ENCODE measurements at regions not wholly inside any gene's neighbourhood (a gene's known extent, or its start where the extent isn't known, plus 50 kb on each side); places are given as distances from the start of the nearest gene placed in this dataset.
A peak's percentile ranks its signal among the peaks of the same experiment; 100 is the strongest.

DNA sequence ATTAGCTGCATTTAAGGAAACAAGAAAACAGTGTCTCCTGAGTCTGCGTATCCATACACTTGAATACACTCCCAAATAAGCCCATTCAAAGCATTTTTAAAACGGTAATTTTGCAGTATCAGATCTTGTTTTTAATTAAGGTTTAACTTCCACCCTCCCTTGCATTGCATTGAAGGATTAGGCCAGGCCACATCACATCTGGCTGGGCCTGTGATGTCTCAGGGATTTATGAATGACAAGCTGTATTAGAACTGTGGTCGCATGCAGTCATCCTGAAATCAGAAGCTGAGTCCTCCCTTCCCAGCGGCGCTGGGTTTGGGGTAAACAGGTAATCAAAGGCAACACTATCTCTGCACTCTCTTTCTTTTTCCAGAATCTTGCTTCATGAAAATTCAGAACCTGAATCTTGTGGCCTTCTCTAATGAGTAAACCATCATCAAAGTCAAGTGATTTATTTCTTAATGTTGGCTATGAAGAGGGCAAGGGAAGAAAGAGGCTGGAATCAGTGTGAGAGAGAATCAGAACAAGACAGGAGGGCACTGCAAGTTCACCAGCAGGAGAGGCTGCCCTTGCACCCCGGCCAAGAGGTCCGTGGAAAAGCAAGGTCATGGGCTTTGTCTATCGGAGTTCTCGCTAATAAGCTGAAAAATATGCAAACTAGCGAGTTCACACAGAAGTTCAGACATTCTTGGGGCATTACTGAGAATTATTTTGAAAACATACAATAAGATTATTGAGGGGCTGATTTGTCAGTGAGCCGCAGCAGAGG lies 80.0 kb upstream of the ZSWIM6 start:
- ATAC-seq (replicated peaks in 6 of 8) = no peak
- H3K27ac ChIP-seq = no peak overlapping the region
- H3K4me1 ChIP-seq (replicated peaks in 1 of 2) = no peaks in the 10 kb centered on the region
- in situ Hi-C loops (cut with MboI; ENCODE audit: low pct_unique_long_range_greater_than_20kb in 2 of 9, low sequenced_read_pairs in 9 of 9, unreplicated experiment in 9 of 9) = no loop called here
- no peak overlapping the region for H3K4me3 ChIP-seq
- WGBS, 10 experiments = 21 to 93% (median 77%) methylated on average over 2 to 9 of the region's 11 CpGs

DNA sequence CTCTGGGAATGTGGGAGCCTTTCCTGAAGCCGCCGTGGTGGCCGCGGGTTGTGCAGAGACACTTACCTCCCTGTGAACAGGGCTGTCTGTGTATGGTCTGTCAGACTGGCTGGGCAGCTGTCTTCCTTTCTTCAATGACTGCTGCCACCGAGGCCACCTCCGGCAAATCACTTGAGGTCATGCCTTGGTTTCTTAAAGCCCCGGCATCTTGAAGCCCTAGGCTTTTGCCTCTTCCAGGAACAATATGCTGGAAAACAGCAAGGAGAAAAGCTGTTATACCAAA lies 79.5 kb upstream of the ZSWIM6 start:
- no peak overlapping the region for H3K27ac ChIP-seq
- no peak overlapping the region for H3K4me3 ChIP-seq
- in situ Hi-C loops (cut with MboI; ENCODE audit: low pct_unique_long_range_greater_than_20kb in 2 of 9, low sequenced_read_pairs in 9 of 9, unreplicated experiment in 9 of 9) = no loop called here
- no peaks in the 10 kb centered on the region for H3K4me1 ChIP-seq (replicated peaks in 1 of 2)
- 0 to 100% (median 94%) methylated on average over 1 to 5 of the region's 7 CpGs; no CpG with 5 or more reads in 4 of the 10 experiments for WGBS, 10 experiments
- ATAC-seq (replicated peaks in 6 of 8) = no peak

GRCh38 chr5:61253547-61253946 lies 78.5 kb upstream of the ZSWIM6 start:
- Histone ChIP-seq H3K27ac (no peak overlapping the region), H3K4me3 (no peak overlapping the region), H3K4me1 (replicated peaks in 1 of 2) (no peaks in the 10 kb centered on the region)
- ATAC-seq (replicated peaks in 6 of 8) = no peak
- whole genome bisulfite sequencing, 10 experiments = 48 to 100% (median 94%) methylated on average over 1 to 3 of the region's 3 CpGs; no CpG with 5 or more reads in 6 of the 10 experiments
- in situ Hi-C loops (cut with MboI; ENCODE audit: low pct_unique_long_range_greater_than_20kb in 2 of 9, low sequenced_read_pairs in 9 of 9, unreplicated experiment in 9 of 9) = no loop called here

- H3K4me1 ChIP-seq (replicated peaks in 1 of 2) = no peaks in the 10 kb centered on the region
- H3K4me3 ChIP-seq = no peak overlapping the region
- H3K27ac ChIP-seq = no peak overlapping the region
- in situ Hi-C loops (cut with MboI; ENCODE audit: low pct_unique_long_range_greater_than_20kb in 2 of 9, low sequenced_read_pairs in 9 of 9, unreplicated experiment in 9 of 9) = no loop called here
- ATAC-seq (replicated peaks in 6 of 8) = no peak
- 83 to 100% (median 100%) methylated on average over 1 to 3 of the region's 3 CpGs; no CpG with 5 or more reads in 2 of the 10 experiments for WGBS, 10 experiments
Measured at GRCh38 chr5:61254969-61255555, 77.0 kb upstream of the ZSWIM6 start.

DNA sequence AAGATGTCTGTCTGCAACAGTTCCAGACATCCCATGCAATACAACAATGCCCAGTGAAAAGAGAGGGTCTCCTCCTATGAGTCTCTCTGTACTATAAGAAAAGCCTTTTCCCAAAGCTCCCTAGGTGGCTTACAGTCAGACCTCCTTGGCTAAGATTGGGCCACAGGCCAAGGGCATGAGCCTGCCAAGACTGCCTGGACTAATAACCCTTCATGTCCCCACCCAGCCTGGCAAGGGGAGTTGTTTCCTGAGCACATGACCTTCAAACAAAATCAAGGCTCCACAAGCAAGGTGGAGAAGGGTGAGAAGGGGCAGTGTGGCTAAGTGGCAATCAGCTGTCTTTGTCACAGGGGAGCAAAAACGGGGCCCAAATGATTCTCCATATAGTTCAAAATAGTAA lies 75.6 kb upstream of the ZSWIM6 start:
- ATAC-seq (replicated peaks in 6 of 8) = peak in 1 of 8 experiments; percentile 16

GRCh38 chr5:61257421-61257820 lies 74.6 kb upstream of the ZSWIM6 start:
- Histone ChIP-seq H3K4me3 (no peak overlapping the region), H3K4me1 (replicated peaks in 1 of 2) (peaks cover 0 to 5% of the 10 kb centered on the region in 2 donors), H3K27ac (no peak overlapping the region)
- no peak for ATAC-seq (replicated peaks in 6 of 8)
- in situ Hi-C loops (cut with MboI; ENCODE audit: low pct_unique_long_range_greater_than_20kb in 2 of 9, low sequenced_read_pairs in 9 of 9, unreplicated experiment in 9 of 9) = no loop called here
- WGBS, 10 experiments = 30 to 100% (median 76%) methylated on average over 1 to 2 of the region's 3 CpGs; no CpG with 5 or more reads in 2 of the 10 experiments

More for the DNA sequence above, 75.6 kb upstream of the ZSWIM6 start:
- Histone ChIP-seq H3K27ac (no peak overlapping the region), H3K4me3 (no peak overlapping the region), H3K4me1 (replicated peaks in 1 of 2) (no peaks in the 10 kb centered on the region)
- in situ Hi-C loops (cut with MboI; ENCODE audit: low pct_unique_long_range_greater_than_20kb in 2 of 9, low sequenced_read_pairs in 9 of 9, unreplicated experiment in 9 of 9) = no loop called here
- WGBS, 10 experiments = 33 to 57% (median 43%) methylated on average over 1 of the region's 1 CpG; no CpG with 5 or more reads in 7 of the 10 experiments

DNA sequence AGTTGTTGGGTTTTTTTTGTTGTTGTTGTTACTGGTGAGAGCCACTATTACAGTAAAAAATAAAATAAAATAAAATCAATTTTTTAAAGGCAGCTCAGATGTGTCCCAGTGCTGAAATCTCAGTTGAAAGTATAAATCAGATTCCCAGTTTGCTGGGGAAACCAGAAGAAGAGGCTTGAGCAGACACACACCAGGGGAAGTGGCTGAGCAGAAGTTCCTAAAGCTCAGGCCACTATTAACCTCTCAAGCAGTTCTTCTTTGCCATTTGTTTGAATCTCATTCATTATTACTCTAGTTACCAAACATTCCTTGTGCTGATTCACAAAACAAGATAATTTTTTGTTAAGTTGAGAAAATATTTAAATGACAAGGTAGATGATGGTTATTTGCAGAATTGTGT lies 70.9 kb upstream of the ZSWIM6 start:
- Histone ChIP-seq H3K4me3 (no peak overlapping the region), H3K27ac (no peak overlapping the region), H3K4me1 (replicated peaks in 1 of 2) (peaks cover 0 to 8% of the 10 kb centered on the region in 2 donors)
- ATAC-seq (replicated peaks in 6 of 8) = no peak
- in situ Hi-C loops (cut with MboI; ENCODE audit: low pct_unique_long_range_greater_than_20kb in 2 of 9, low sequenced_read_pairs in 9 of 9, unreplicated experiment in 9 of 9) = no loop called here

GRCh38 chr5:61262080-61262479 lies 70.0 kb upstream of the ZSWIM6 start:
- in situ Hi-C loops (cut with MboI; ENCODE audit: low pct_unique_long_range_greater_than_20kb in 2 of 9, low sequenced_read_pairs in 9 of 9, unreplicated experiment in 9 of 9) = no loop called here
- WGBS, 10 experiments = 63 to 100% (median 78%) methylated on average over 1 to 5 of the region's 5 CpGs; no CpG with 5 or more reads in 3 of the 10 experiments
- peak; percentile 80 to 100 (median 94) for ATAC-seq (replicated peaks in 6 of 8)
- H3K4me3 ChIP-seq = no peak overlapping the region
- H3K4me1 ChIP-seq (replicated peaks in 1 of 2) = peaks cover 0 to 8% of the 10 kb centered on the region in 2 donors
- no peak overlapping the region for H3K27ac ChIP-seq

DNA sequence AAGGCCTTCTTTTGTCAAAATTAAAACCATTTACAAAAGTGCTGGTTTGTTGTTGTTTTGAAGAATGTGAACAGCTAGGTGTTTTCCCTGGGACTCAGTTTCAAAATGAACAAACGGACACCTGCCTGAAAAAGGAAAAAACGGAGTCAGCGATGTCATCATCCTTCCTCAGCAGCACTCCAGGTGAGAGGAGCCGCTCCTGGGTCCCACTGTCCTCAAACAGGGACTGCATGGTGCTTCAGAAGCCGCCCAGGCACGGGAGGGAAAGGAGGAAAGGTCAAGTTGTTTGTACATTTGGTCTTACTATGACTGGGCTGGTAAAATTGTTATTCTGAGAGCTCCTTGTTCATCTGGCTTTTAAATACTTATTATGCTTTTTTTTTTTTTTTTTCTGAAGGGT lies 69.0 kb upstream of the ZSWIM6 start:
- H3K27ac ChIP-seq = no peak overlapping the region
- 0 to 90% (median 70%) methylated on average over 1 to 6 of the region's 6 CpGs; no CpG with 5 or more reads in 2 of the 10 experiments for WGBS, 10 experiments
- ATAC-seq (replicated peaks in 6 of 8) = no peak
- H3K4me3 ChIP-seq = no peak overlapping the region
- in situ Hi-C loops (cut with MboI; ENCODE audit: low pct_unique_long_range_greater_than_20kb in 2 of 9, low sequenced_read_pairs in 9 of 9, unreplicated experiment in 9 of 9) = no loop called here
- peaks cover 0 to 8% of the 10 kb centered on the region in 2 donors for H3K4me1 ChIP-seq (replicated peaks in 1 of 2)

DNA sequence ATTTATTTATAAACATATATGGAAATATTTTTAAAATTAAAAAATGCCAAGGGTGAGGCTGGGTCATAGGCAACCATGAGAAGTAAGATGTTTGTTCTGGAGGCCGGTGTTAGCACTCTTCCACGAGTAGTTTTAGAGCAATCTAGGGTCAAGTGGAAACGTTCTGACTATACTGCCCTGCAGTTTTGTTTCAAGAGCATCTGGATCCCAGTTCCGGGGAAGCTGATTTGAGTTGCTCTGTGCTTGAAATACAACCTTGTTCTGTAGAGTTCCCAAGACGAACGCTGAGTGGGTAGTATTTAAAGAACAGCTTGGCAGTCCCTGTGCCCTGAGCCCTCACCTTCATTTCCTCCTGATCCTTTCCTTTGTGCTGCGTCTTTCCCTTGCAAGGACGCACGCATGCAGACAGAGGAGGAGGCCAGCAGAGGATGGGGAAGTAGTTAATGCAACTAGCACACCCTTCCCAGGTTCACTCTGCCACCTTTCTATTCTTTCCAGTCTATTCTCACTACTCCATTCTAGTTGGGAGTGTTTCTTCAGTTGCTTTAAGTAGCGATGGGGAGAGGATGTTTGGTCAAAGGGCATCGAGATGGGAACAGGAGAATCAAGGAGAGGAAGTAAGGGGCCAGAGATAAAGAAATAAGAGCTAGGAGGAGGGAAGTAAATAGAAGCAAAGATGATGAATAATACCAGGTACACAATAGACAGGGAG lies 68.3 kb upstream of the ZSWIM6 start:
- 23 to 88% (median 71%) methylated on average over 1 to 9 of the region's 11 CpGs for WGBS, 10 experiments
- in situ Hi-C loops (cut with MboI; ENCODE audit: low pct_unique_long_range_greater_than_20kb in 2 of 9, low sequenced_read_pairs in 9 of 9, unreplicated experiment in 9 of 9) = no loop called here
- ATAC-seq (replicated peaks in 6 of 8) = no peak
- H3K4me1 ChIP-seq (replicated peaks in 1 of 2) = peaks cover 0 to 8% of the 10 kb centered on the region in 2 donors
- H3K27ac ChIP-seq = no peak overlapping the region
- H3K4me3 ChIP-seq = no peak overlapping the region

DNA sequence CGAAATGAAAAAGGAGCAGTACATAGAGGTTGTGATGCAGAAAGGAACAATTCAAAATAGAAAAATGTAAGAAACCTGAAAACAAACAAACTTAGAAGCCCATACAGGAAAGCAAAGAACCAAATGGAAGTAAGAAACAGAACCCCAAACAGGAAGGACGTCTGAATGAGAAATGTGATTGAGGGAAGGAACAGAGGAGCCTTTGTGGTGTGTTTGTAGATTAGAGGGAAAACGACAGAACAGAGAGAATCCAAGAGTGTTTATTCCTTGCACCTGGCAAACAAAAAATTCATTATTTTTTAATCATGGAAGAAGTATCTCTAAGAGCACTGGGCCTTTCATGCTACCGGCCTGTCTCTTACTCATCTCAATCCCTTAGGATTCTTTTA lies 67.8 kb upstream of the ZSWIM6 start:
- peaks cover 0 to 8% of the 10 kb centered on the region in 2 donors for H3K4me1 ChIP-seq (replicated peaks in 1 of 2)
- WGBS, 10 experiments = 53 to 79% (median 71%) methylated on average over 3 to 4 of the region's 4 CpGs; no CpG with 5 or more reads in 2 of the 10 experiments
- in situ Hi-C loops (cut with MboI; ENCODE audit: low pct_unique_long_range_greater_than_20kb in 2 of 9, low sequenced_read_pairs in 9 of 9, unreplicated experiment in 9 of 9) = no loop called here
- no peak overlapping the region for H3K4me3 ChIP-seq
- no peak for ATAC-seq (replicated peaks in 6 of 8)
- H3K27ac ChIP-seq = no peak overlapping the region

- ATAC-seq (replicated peaks in 6 of 8) = no peak
- Histone ChIP-seq H3K27ac (no peak overlapping the region), H3K4me1 (replicated peaks in 1 of 2) (peaks cover 0 to 6% of the 10 kb centered on the region in 2 donors), H3K4me3 (no peak overlapping the region)
- in situ Hi-C loops (cut with MboI; ENCODE audit: low pct_unique_long_range_greater_than_20kb in 2 of 9, low sequenced_read_pairs in 9 of 9, unreplicated experiment in 9 of 9) = no loop called here
- WGBS, 10 experiments = 0 to 100% (median 69%) methylated on average over 1 to 4 of the region's 4 CpGs
Measured at GRCh38 chr5:61267116-61267515, 64.9 kb upstream of the ZSWIM6 start.

DNA sequence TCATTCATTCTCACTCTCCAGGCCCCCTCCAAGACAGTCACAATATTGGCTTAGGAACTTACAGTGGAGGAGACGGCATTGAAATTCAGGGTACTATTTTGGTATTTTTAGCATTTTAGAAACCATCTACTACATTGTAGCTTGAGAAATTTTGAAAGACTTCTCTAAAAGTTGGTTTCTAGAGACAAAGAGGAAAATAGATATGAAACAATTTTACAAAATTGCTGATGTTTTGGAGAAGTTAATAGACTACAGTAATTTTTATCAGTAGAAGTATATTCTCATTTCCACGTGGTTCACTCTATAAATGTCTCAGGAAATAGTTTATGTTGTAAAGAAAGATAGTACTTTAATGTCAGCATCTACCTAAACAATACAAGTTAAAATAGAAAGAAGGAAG lies 63.2 kb upstream of the ZSWIM6 start:
- H3K4me1 ChIP-seq (replicated peaks in 1 of 2) = no peaks in the 10 kb centered on the region
- ATAC-seq (replicated peaks in 6 of 8) = no peak
- 40 to 79% (median 56%) methylated on average over 1 to 2 of the region's 2 CpGs for WGBS, 10 experiments
- in situ Hi-C loops (cut with MboI; ENCODE audit: low pct_unique_long_range_greater_than_20kb in 2 of 9, low sequenced_read_pairs in 9 of 9, unreplicated experiment in 9 of 9) = no loop called here
- H3K27ac ChIP-seq = no peak overlapping the region
- no peak overlapping the region for H3K4me3 ChIP-seq

All from motor neuron (in vitro differentiated cells).